Brain microvascular endothelial cell (primary cell): ENCODE measurements at regions not wholly inside any gene's neighbourhood (a gene's known extent, or its start where the extent isn't known, plus 50 kb on each side); places are given as distances from the start of the nearest gene placed in this dataset.

Experiments
- DNase-seq: peaks from one replicate; pipeline ENCODE4 v3.0.0-alpha.2; 2020
- H3K27ac ChIP-seq: fragments of 250-450 bp; sonication (Bioruptor Pico); 2 replicates; pipeline ENCODE4 v1.5.1; 2020; ENCODE audit warnings: mild to moderate bottlenecking, moderate library complexity
- H3K27me3 ChIP-seq: fragments of 250-450 bp; sonication (Bioruptor Pico); replicated peaks from 2 replicates; pipeline ENCODE4 v1.5.1; 2020; ENCODE audit warnings: mild to moderate bottlenecking
- H3K36me3 ChIP-seq: fragments of 250-450 bp; sonication (Bioruptor Pico); replicated peaks from 2 replicates; pipeline ENCODE4 v1.5.1; 2020; ENCODE audit warnings: mild to moderate bottlenecking
- H3K4me3 ChIP-seq: 2 replicates; pipeline ENCODE4 v1.5.1; 2011; ENCODE audit warnings: low read depth, mild to moderate bottlenecking, control low read depth, low read length, moderate library complexity
- CTCF ChIP-seq: IDR thresholded peaks from 2 replicates; pipeline ENCODE4 v1.5.1; 2011; ENCODE audit warnings: low read depth, mild to moderate bottlenecking, moderate library complexity, low read length, control low read depth, inconsistent platforms; ENCODE audit errors: missing control alignments
- in situ Hi-C: cut with HindIII; loops from 2 replicates; pipeline ENCODE4 v1.10.0; 2017; ENCODE audit warnings: low sequenced_read_pairs, low pct_ligation_motif_present

GRCh38 chr3:156772588-156773206 lies 53.5 kb upstream of the LEKR1 start:
- no peak for TF ChIP-seq CTCF
- no peaks in the 10 kb centered on the region for H3K27me3 ChIP-seq
- DNase-seq: no peak
- no peaks in the 10 kb centered on the region for H3K36me3 ChIP-seq
- in situ Hi-C loops: no loop called here
- no peak overlapping the region for H3K4me3 ChIP-seq
- no peak overlapping the region for H3K27ac ChIP-seq

GRCh38 chr3:156776031-156776430 lies 50.1 kb upstream of the LEKR1 start:
- H3K27me3 ChIP-seq: no peaks in the 10 kb centered on the region
- in situ Hi-C loops: no loop called here
- no peaks in the 10 kb centered on the region for H3K36me3 ChIP-seq
- H3K4me3 ChIP-seq: no peak overlapping the region
- no peak overlapping the region for H3K27ac ChIP-seq
- DNase-seq: no peak
- TF ChIP-seq CTCF: no peak
